ENCODE measurements at regions not wholly inside any gene's neighbourhood (a gene's known extent, or its start where the extent isn't known, plus 50 kb on each side); places are given as distances from the start of the nearest gene placed in this dataset.

DNA sequence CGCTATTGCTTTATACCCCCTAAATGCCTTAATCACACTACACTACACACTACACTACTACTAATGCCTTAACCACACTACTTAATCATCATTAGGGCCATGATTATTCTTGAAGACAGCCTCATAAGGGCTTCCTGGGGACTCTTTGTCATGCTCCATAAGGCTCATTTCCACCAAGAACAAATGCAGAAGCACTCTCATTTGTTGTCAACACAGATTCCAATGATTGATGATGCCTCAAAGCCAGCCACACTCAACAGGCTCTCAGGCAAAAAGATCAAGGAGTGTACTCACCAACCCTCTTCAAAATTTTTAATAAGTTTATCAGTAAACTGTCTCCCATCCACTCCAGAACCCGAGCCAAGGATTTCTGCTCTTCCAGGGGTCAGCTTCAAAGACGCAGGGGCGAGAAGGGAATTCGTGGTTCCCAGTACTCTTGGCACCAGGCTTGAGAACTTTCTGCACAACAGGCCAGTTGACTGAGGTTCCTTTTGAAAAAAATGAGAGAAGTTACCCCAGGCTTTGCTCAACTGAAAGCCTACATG, 204.7 kb upstream of the GUCY1A2 start:
- TF ChIP-seq, protein P1, sequence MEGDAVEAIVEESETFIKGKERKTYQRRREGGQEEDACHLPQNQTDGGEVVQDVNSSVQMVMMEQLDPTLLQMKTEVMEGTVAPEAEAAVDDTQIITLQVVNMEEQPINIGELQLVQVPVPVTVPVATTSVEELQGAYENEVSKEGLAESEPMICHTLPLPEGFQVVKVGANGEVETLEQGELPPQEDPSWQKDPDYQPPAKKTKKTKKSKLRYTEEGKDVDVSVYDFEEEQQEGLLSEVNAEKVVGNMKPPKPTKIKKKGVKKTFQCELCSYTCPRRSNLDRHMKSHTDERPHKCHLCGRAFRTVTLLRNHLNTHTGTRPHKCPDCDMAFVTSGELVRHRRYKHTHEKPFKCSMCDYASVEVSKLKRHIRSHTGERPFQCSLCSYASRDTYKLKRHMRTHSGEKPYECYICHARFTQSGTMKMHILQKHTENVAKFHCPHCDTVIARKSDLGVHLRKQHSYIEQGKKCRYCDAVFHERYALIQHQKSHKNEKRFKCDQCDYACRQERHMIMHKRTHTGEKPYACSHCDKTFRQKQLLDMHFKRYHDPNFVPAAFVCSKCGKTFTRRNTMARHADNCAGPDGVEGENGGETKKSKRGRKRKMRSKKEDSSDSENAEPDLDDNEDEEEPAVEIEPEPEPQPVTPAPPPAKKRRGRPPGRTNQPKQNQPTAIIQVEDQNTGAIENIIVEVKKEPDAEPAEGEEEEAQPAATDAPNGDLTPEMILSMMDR (conservative IDR thresholded peaks at IDR 0.05; ENCODE audit: low read depth, low read length): no peak
- no peak for TF ChIP-seq EZH2 (IDR thresholded peaks at IDR 0.05; ENCODE audit: low read length, unreplicated experiment)
